GM12878 (cell line): ENCODE measurements at regions not wholly inside any gene's neighbourhood (a gene's known extent, or its start where the extent isn't known, plus 50 kb on each side); places are given as distances from the start of the nearest gene placed in this dataset.

Experiments used
- ATAC-seq: fragments of 200-7000 bp; cut with Tn5 transposase; 3 replicates; pipeline ENCODE4 v1.9.1; 2020; ENCODE audit warnings: mild to moderate bottlenecking, moderate library complexity
- BruUV-seq: library from RNA; stranded (reverse); fragments of 400-500 nt; replicated peaks from 2 replicates; lab custom pipeline; 2021; lab: Mats Ljungman, UMichigan
- CTCF ChIA-PET: fragments of 300-600 bp; sonication (Branson Sonifier 250); formaldehyde crosslinking; extraction: SDS; loops from one replicate; lab custom pipeline; 2021; ENCODE audit warnings: inconsistent platforms; lab: Yijun Ruan, JAX
- POLR2A ChIA-PET: fragments of 350-600 bp; formaldehyde crosslinking; extraction: SDS; loops from one replicate; lab custom pipeline; 2021; ENCODE audit warnings: inconsistent platforms; lab: Charles Lee
- RAD21 ChIA-PET: fragments of 300-600 bp; sonication (Branson Sonifier 250); formaldehyde crosslinking; loops from one replicate; lab custom pipeline; 2023; ENCODE audit warnings: antibody characterized with exemption; ENCODE audit not compliant: unreplicated experiment; lab: Charles Lee
- SMC1A ChIA-PET: fragments of 300-600 bp; sonication (Branson Sonifier 250); formaldehyde crosslinking; loops from one replicate; lab custom pipeline; 2023; ENCODE audit not compliant: unreplicated experiment, uncharacterized antibody; lab: Charles Lee
- DNase-seq: peaks from one replicate; pipeline ENCODE4 v3.0.0-alpha.2; 2011; ENCODE audit warnings: low read depth, low spot score
- FAIRE-seq: peaks from 3 replicates; lab custom pipeline; 2011; peaks lifted over from hg19 to GRCh38; lab: Jason Lieb, UNC
- H2AFZ ChIP-seq: 2 replicates; pipeline ENCODE4 v1.6.0; 2011; ENCODE audit warnings: low read depth, low read length, control low read depth; ENCODE audit not compliant: control insufficient read depth
- H3K27ac ChIP-seq: 2 replicates; pipeline ENCODE4 v1.5.1; 2011; ENCODE audit warnings: control low read depth; ENCODE audit not compliant: control insufficient read depth, insufficient read depth
- H3K27me3 ChIP-seq, 2 experiments: replicated peaks in 1 of 2; 2 replicates each; pipeline versions ENCODE4 v1.6.0 to v1.6.1; 2011; ENCODE audit warnings: low read length in 1 of 2; ENCODE audit not compliant: control insufficient read depth in 2 of 2, insufficient read depth in 2 of 2
- H3K36me3 ChIP-seq, 2 experiments: 2 replicates each; pipeline ENCODE4 v1.5.1; 2011; ENCODE audit warnings: low read length in 1 of 2; ENCODE audit not compliant: control insufficient read depth in 2 of 2, insufficient read depth in 2 of 2
- H3K4me1 ChIP-seq: 2 replicates; pipeline ENCODE4 v1.6.1; 2011; ENCODE audit warnings: mild to moderate bottlenecking, low read length, moderate library complexity, mixed read lengths; ENCODE audit not compliant: control insufficient read depth, insufficient read depth
- H3K4me2 ChIP-seq: 2 replicates; pipeline ENCODE4 v1.6.0; 2011; ENCODE audit warnings: control low read depth; ENCODE audit not compliant: control insufficient read depth, insufficient read depth
- H3K4me3 ChIP-seq: fragments of 200-600 bp; sonication (generic); 2 replicates; pipeline ENCODE4 v1.5.1; 2016
- H3K79me2 ChIP-seq: 2 replicates; pipeline ENCODE4 v1.6.0; 2011; ENCODE audit warnings: low read length; ENCODE audit not compliant: control insufficient read depth, insufficient read depth
- H3K9ac ChIP-seq: 2 replicates; pipeline ENCODE4 v1.8.0; 2011; ENCODE audit warnings: low read length, control low read depth, mixed read lengths; ENCODE audit not compliant: control insufficient read depth, insufficient read depth
- H3K9me3 ChIP-seq: replicated peaks from 3 replicates; pipeline ENCODE4 v1.5.1; 2011; ENCODE audit warnings: mild to moderate bottlenecking, low read length; ENCODE audit not compliant: control insufficient read depth, insufficient read depth
- H4K20me1 ChIP-seq: 2 replicates; pipeline ENCODE4 v1.6.0; 2011; ENCODE audit not compliant: control insufficient read depth, insufficient read depth
- FOS ChIP-seq: IDR thresholded peaks from 3 replicates; pipeline ENCODE4 v1.6.1; 2011; ENCODE audit warnings: borderline replicate concordance; ENCODE audit not compliant: insufficient read length; ENCODE audit errors: extremely low read depth
- IRF4 ChIP-seq: IDR thresholded peaks from 2 replicates; pipeline ENCODE4 v1.6.1; 2011; ENCODE audit warnings: low read depth, low read length
- NFYA ChIP-seq: IDR thresholded peaks from 2 replicates; pipeline ENCODE4 v1.6.1; 2011; ENCODE audit warnings: low read depth, mild to moderate bottlenecking, low read length, improper control_type of control experiment, borderline replicate concordance
- RELA ChIP-seq: fragments of 450-650 bp; IDR thresholded peaks from 2 replicates; pipeline ENCODE4 v1.8.0; 2014; ENCODE audit warnings: borderline replicate concordance; ENCODE audit not compliant: partially characterized antibody
- RFX5 ChIP-seq: IDR thresholded peaks from 2 replicates; pipeline ENCODE4 v1.6.1; 2011; ENCODE audit warnings: low read depth, low read length, improper control_type of control experiment
- STAT1 ChIP-seq: fragments of 450-650 bp; conservative IDR thresholded peaks from 2 replicates; pipeline ENCODE4 v1.6.1; 2014; ENCODE audit warnings: antibody characterized with exemption, mild to moderate bottlenecking
- TCF7 ChIP-seq: IDR thresholded peaks from 2 replicates; pipeline ENCODE4 v1.6.1; 2014; ENCODE audit warnings: antibody characterized with exemption, borderline replicate concordance
- ZBED1 ChIP-seq: IDR thresholded peaks from 2 replicates; pipeline ENCODE4 v1.6.1; 2016; ENCODE audit warnings: borderline replicate concordance
- ZNF217 ChIP-seq: fragments of 450-650 bp; IDR thresholded peaks from 2 replicates; pipeline ENCODE4 v1.6.1; 2017; ENCODE audit warnings: antibody characterized with exemption, mild to moderate bottlenecking
- WGBS: methylation state at CpG from one replicate; pipeline ENCODE4 v1.1.6; 2016; ENCODE audit warnings: low lambda C conversion rate; ENCODE audit not compliant: insufficient replicate concordance, insufficient coverage; ENCODE audit errors: missing lambda C conversion rate; 5-methylcytosine and 5-hydroxymethylcytosine counted together
- in situ Hi-C: fragments of 300-500 bp; cut with MboI; formaldehyde crosslinking; loops from 9 replicates; pipeline ENCODE4 v1.14.3; 2018; ENCODE audit warnings: mixed read lengths
- intact Hi-C: fragments of 100-400 bp; cut with micrococcal nuclease; formaldehyde crosslinking; loops from one replicate; pipeline ENCODE4 v1.14.2; 2022; ENCODE audit not compliant: unreplicated experiment
- TF ChIP-seq, protein P1 (sequence below): IDR thresholded peaks from 2 replicates; pipeline ENCODE4 v1.6.1; 2011; ENCODE audit warnings: borderline replicate concordance, low read depth, mild to moderate bottlenecking, moderate library complexity, mixed read lengths, low read length; ENCODE audit not compliant: insufficient read depth; ENCODE audit errors: extremely low read length
- TF ChIP-seq, protein P2 (sequence below): IDR thresholded peaks from 2 replicates; pipeline ENCODE4 v1.6.1; 2012; ENCODE audit warnings: low read depth, low read length, improper control_type of control experiment
- TF ChIP-seq, protein P3 (sequence below): fragments of 450-650 bp; IDR thresholded peaks from 2 replicates; pipeline ENCODE4 v1.6.1; 2017; ENCODE audit warnings: mild to moderate bottlenecking
- TF ChIP-seq, protein P4 (sequence below): IDR thresholded peaks from 2 replicates; pipeline ENCODE4 v1.6.1; 2011; ENCODE audit warnings: low read depth, low read length, improper control_type of control experiment, borderline replicate concordance

DNA sequence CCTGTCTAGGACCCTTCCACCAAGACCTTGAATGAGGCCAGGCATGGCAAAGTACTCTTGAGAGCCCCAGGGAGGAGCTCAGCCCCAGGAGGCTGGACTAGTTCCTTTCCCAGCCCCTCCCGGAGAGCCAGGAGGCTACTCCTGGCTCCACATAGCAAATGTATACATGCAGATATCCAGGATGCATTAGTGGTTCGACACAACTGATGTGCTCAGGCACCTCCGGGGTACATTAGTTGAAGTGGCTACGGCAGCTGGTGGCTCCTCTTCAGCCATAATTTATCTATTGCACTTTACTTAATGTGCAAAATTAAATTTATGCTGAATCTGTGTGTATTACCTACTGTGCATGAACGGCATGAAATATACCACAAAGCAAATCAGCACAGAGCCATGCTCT is 182.8 kb upstream of the MEIS1 start:
- H4K20me1 ChIP-seq, result no peaks in the 10 kb centered on the region
- no peak for ATAC-seq
- no peak overlapping the region for H3K4me2 ChIP-seq
- H3K27ac ChIP-seq, result no peak overlapping the region
- WGBS, result 14% methylated on average over 5 of the region's 5 CpGs
- no peak for DNase-seq
- H3K9me3 ChIP-seq, result no peaks in the 10 kb centered on the region
- no peaks in the 10 kb centered on the region for H3K4me1 ChIP-seq
- H2AFZ ChIP-seq, result no peak overlapping the region
- FAIRE-seq, result no peak
- H3K27me3 ChIP-seq, result no peaks in the 10 kb centered on the region
- in situ Hi-C loops (no loop called here), intact Hi-C loops (no loop called here)
- no TSS peak for BruUV-seq
- H3K79me2 ChIP-seq, result no peaks in the 10 kb centered on the region
- H3K36me3 ChIP-seq, result no peaks in the 10 kb centered on the region
- ChIA-PET POLR2A (no interaction called here), RAD21 (no interaction called here), CTCF (no interaction called here), SMC1A (no interaction called here)
- no peak overlapping the region for H3K4me3 ChIP-seq
- TF ChIP-seq, protein P1, sequence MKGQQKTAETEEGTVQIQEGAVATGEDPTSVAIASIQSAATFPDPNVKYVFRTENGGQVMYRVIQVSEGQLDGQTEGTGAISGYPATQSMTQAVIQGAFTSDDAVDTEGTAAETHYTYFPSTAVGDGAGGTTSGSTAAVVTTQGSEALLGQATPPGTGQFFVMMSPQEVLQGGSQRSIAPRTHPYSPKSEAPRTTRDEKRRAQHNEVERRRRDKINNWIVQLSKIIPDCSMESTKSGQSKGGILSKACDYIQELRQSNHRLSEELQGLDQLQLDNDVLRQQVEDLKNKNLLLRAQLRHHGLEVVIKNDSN, result no peak
- TF ChIP-seq RELA (no peak), TCF7 (no peak), ZBED1 (no peak), NFYA (no peak), RFX5 (no peak), FOS (no peak), ZNF217 (no peak), STAT1 (no peak), IRF4 (no peak)
- TF ChIP-seq, protein P2, sequence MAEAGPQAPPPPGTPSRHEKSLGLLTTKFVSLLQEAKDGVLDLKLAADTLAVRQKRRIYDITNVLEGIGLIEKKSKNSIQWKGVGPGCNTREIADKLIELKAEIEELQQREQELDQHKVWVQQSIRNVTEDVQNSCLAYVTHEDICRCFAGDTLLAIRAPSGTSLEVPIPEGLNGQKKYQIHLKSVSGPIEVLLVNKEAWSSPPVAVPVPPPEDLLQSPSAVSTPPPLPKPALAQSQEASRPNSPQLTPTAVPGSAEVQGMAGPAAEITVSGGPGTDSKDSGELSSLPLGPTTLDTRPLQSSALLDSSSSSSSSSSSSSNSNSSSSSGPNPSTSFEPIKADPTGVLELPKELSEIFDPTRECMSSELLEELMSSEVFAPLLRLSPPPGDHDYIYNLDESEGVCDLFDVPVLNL, result no peak
- TF ChIP-seq, protein P3, sequence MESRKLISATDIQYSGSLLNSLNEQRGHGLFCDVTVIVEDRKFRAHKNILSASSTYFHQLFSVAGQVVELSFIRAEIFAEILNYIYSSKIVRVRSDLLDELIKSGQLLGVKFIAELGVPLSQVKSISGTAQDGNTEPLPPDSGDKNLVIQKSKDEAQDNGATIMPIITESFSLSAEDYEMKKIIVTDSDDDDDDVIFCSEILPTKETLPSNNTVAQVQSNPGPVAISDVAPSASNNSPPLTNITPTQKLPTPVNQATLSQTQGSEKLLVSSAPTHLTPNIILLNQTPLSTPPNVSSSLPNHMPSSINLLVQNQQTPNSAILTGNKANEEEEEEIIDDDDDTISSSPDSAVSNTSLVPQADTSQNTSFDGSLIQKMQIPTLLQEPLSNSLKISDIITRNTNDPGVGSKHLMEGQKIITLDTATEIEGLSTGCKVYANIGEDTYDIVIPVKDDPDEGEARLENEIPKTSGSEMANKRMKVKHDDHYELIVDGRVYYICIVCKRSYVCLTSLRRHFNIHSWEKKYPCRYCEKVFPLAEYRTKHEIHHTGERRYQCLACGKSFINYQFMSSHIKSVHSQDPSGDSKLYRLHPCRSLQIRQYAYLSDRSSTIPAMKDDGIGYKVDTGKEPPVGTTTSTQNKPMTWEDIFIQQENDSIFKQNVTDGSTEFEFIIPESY, result no peak
- TF ChIP-seq, protein P4, sequence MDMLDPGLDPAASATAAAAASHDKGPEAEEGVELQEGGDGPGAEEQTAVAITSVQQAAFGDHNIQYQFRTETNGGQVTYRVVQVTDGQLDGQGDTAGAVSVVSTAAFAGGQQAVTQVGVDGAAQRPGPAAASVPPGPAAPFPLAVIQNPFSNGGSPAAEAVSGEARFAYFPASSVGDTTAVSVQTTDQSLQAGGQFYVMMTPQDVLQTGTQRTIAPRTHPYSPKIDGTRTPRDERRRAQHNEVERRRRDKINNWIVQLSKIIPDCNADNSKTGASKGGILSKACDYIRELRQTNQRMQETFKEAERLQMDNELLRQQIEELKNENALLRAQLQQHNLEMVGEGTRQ, result no peak
- no peak overlapping the region for H3K9ac ChIP-seq
